IMR-90 (cell line): ENCODE measurements at regions not wholly inside any gene's neighbourhood (a gene's known extent, or its start where the extent isn't known, plus 50 kb on each side); places are given as distances from the start of the nearest gene placed in this dataset.

Experiments used
- ATAC-seq: fragments of 200-7000 bp; cut with Tn5 transposase; 2 replicates; pipeline ENCODE4 v1.9.1; 2020; ENCODE audit warnings: low read depth, mild to moderate bottlenecking, moderate library complexity
- BruUV-seq: library from RNA; stranded (reverse); fragments of 400-500 nt; replicated peaks from 2 replicates; lab custom pipeline; 2021; lab: Mats Ljungman, UMichigan
- CTCF ChIA-PET: fragments of 300-600 bp; formaldehyde crosslinking; extraction: SDS; loops from one replicate; lab custom pipeline; 2021; ENCODE audit warnings: antibody characterized with exemption; lab: Yijun Ruan, JAX
- POLR2A ChIA-PET: fragments of 300-600 bp; sonication (Branson Sonifier 250); formaldehyde crosslinking; loops from one replicate; lab custom pipeline; 2022; ENCODE audit warnings: antibody characterized with exemption; ENCODE audit not compliant: unreplicated experiment; lab: Charles Lee
- DNase-seq: peaks from one replicate; pipeline ENCODE4 v3.0.0; 2013
- H2AFZ ChIP-seq: replicated peaks from 2 replicates; pipeline ENCODE3; 2013; ENCODE audit warnings: low read length, mild to moderate bottlenecking; ENCODE audit not compliant: poor library complexity
- H2AK5ac ChIP-seq: 2 replicates; pipeline ENCODE4 v1.6.1; 2013; ENCODE audit warnings: low read depth, low read length, inconsistent platforms
- H2AK9ac ChIP-seq: replicated peaks from 2 replicates; pipeline ENCODE3; 2013; ENCODE audit warnings: mild to moderate bottlenecking, low read depth, low read length, moderate library complexity; ENCODE audit not compliant: poor library complexity
- H2BK120ac ChIP-seq: 2 replicates; pipeline ENCODE4 v1.6.1; 2013; ENCODE audit warnings: low read depth, low read length, inconsistent platforms
- H2BK15ac ChIP-seq: 3 replicates; pipeline ENCODE4 v1.6.1; 2013; ENCODE audit warnings: low read depth, low read length, inconsistent platforms
- H2BK20ac ChIP-seq: 2 replicates; pipeline ENCODE4 v1.6.1; 2013; ENCODE audit warnings: low read depth, mild to moderate bottlenecking, inconsistent platforms, low read length, moderate library complexity
- H2BK5ac ChIP-seq: 2 replicates; pipeline ENCODE4 v1.6.1; 2013; ENCODE audit warnings: mild to moderate bottlenecking, low read depth, low read length, inconsistent platforms; ENCODE audit not compliant: poor library complexity, severe bottlenecking
- H3K14ac ChIP-seq: replicated peaks from 2 replicates; pipeline ENCODE4 v1.6.1; 2013; ENCODE audit warnings: low read depth, low read length, inconsistent platforms
- H3K18ac ChIP-seq: 2 replicates; pipeline ENCODE4 v1.6.1; 2013; ENCODE audit warnings: low read depth, low read length, control low read depth
- H3K23ac ChIP-seq: 2 replicates; pipeline ENCODE4 v1.6.1; 2013; ENCODE audit warnings: low read depth, low read length, inconsistent platforms
- H3K27ac ChIP-seq: 2 replicates; pipeline ENCODE4 v1.5.1; 2013; ENCODE audit warnings: mild to moderate bottlenecking, control low read depth, low read length; ENCODE audit not compliant: insufficient read depth
- H3K27me3 ChIP-seq: 2 replicates; pipeline ENCODE4 v1.6.1; 2013; ENCODE audit warnings: low read length; ENCODE audit not compliant: control insufficient read depth, insufficient read depth
- H3K36me3 ChIP-seq: 2 replicates; pipeline ENCODE4 v1.6.1; 2013; ENCODE audit warnings: low read length, mixed read lengths; ENCODE audit not compliant: control insufficient read depth, insufficient read depth
- H3K4ac ChIP-seq: 2 replicates; pipeline ENCODE4 v1.6.1; 2013; ENCODE audit warnings: low read depth, low read length, inconsistent platforms
- H3K4me1 ChIP-seq: 2 replicates; pipeline ENCODE4 v1.6.1; 2013; ENCODE audit warnings: low read length, mixed read lengths; ENCODE audit not compliant: control insufficient read depth, insufficient read depth
- H3K4me2 ChIP-seq: 2 replicates; pipeline ENCODE4 v1.6.1; 2013; ENCODE audit warnings: low read depth, mild to moderate bottlenecking, control low read depth, low read length, moderate library complexity
- H3K4me3 ChIP-seq: 2 replicates; pipeline ENCODE4 v1.5.1; 2013; ENCODE audit warnings: low read depth, mild to moderate bottlenecking, control low read depth, low read length, moderate library complexity; ENCODE audit not compliant: insufficient read depth
- H3K56ac ChIP-seq: 2 replicates; pipeline ENCODE4 v1.6.1; 2013; ENCODE audit warnings: low read length, inconsistent platforms; ENCODE audit not compliant: insufficient read depth; ENCODE audit errors: extremely low read depth
- H3K79me1 ChIP-seq, 2 experiments: 2 replicates each; pipeline ENCODE4 v1.6.1; 2013; ENCODE audit warnings: low read length in 2 of 2, inconsistent platforms in 1 of 2, low read depth in 1 of 2
- H3K9ac ChIP-seq: 2 replicates; pipeline ENCODE4 v1.6.1; 2013; ENCODE audit warnings: low read depth, low read length, control low read depth
- H3K9me1 ChIP-seq: 2 replicates; pipeline ENCODE4 v1.6.1; 2013; ENCODE audit warnings: low read length, inconsistent platforms; ENCODE audit not compliant: insufficient read depth
- H3K9me3 ChIP-seq: 2 replicates; pipeline ENCODE4 v1.6.1; 2013; ENCODE audit warnings: low read length; ENCODE audit not compliant: control insufficient read depth, insufficient read depth
- H4K20me1 ChIP-seq: 2 replicates; pipeline ENCODE4 v1.6.1; 2013; ENCODE audit warnings: low read length, inconsistent platforms; ENCODE audit not compliant: insufficient read depth
- H4K5ac ChIP-seq: 2 replicates; pipeline ENCODE4 v1.6.1; 2013; ENCODE audit warnings: mild to moderate bottlenecking, low read depth, low read length, control low read depth
- H4K8ac ChIP-seq, 2 experiments: 2 replicates each; pipeline ENCODE4 v1.6.1; 2013; ENCODE audit warnings: low read depth in 2 of 2, low read length in 2 of 2, control low read depth in 1 of 2, inconsistent platforms in 1 of 2
- H4K91ac ChIP-seq: 2 replicates; pipeline ENCODE4 v1.6.1; 2013; ENCODE audit warnings: low read depth, low read length, inconsistent platforms; ENCODE audit not compliant: insufficient read depth
- BHLHE40 ChIP-seq: fragments of 150-350 bp; IDR thresholded peaks from 2 replicates; pipeline ENCODE4 v1.6.1; 2016; ENCODE audit warnings: mild to moderate bottlenecking, low read depth, low read length
- CEBPB ChIP-seq: IDR thresholded peaks from 2 replicates; pipeline ENCODE4 v1.6.1; 2012; ENCODE audit warnings: low read depth, low read length, improper control_type of control experiment
- CHD1 ChIP-seq: IDR thresholded peaks from 2 replicates; pipeline ENCODE4 v1.6.1; 2012; ENCODE audit warnings: low read depth, low read length, improper control_type of control experiment
- CTCF ChIP-seq: conservative IDR thresholded peaks from 2 replicates; pipeline ENCODE4 v1.5.1; 2012; ENCODE audit warnings: mild to moderate bottlenecking, low read depth, low read length, improper control_type of control experiment
- ELK1 ChIP-seq: fragments of 150-350 bp; IDR thresholded peaks from 2 replicates; pipeline ENCODE4 v1.6.1; 2016; ENCODE audit warnings: low read depth, mild to moderate bottlenecking, low read length, moderate library complexity, borderline replicate concordance
- FOS ChIP-seq: fragments of 150-350 bp; IDR thresholded peaks from 2 replicates; pipeline ENCODE4 v1.6.1; 2016; ENCODE audit warnings: low read depth, low read length
- MAFK ChIP-seq: IDR thresholded peaks from 2 replicates; pipeline ENCODE4 v1.6.1; 2012; ENCODE audit warnings: low read depth, low read length, improper control_type of control experiment
- MAZ ChIP-seq: IDR thresholded peaks from 2 replicates; pipeline ENCODE4 v1.6.1; 2012; ENCODE audit warnings: low read depth, mild to moderate bottlenecking, low read length, improper control_type of control experiment, moderate library complexity, borderline replicate concordance
- MXI1 ChIP-seq: IDR thresholded peaks from 2 replicates; pipeline ENCODE4 v1.6.1; 2012; ENCODE audit warnings: low read depth, mild to moderate bottlenecking, low read length, moderate library complexity, borderline replicate concordance
- NFE2L2 ChIP-seq: fragments of 150-350 bp; IDR thresholded peaks from 2 replicates; pipeline ENCODE4 v1.6.1; 2016; ENCODE audit warnings: low read depth, mild to moderate bottlenecking, low read length
- POLR2A ChIP-seq: IDR thresholded peaks from 2 replicates; pipeline ENCODE4 v1.6.1; 2012; ENCODE audit warnings: mild to moderate bottlenecking, low read depth, low read length
- RAD21 ChIP-seq: IDR thresholded peaks from 2 replicates; pipeline ENCODE4 v1.6.1; 2012; ENCODE audit warnings: low read length, improper control_type of control experiment
- RCOR1 ChIP-seq: IDR thresholded peaks from 2 replicates; pipeline ENCODE4 v1.6.1; 2012; ENCODE audit warnings: mild to moderate bottlenecking, low read length, improper control_type of control experiment; ENCODE audit not compliant: insufficient replicate concordance
- RFX5 ChIP-seq: IDR thresholded peaks from 2 replicates; pipeline ENCODE4 v1.8.0; 2012; ENCODE audit warnings: low read depth, mild to moderate bottlenecking, low read length, moderate library complexity
- SMC3 ChIP-seq: fragments of 150-350 bp; IDR thresholded peaks from 2 replicates; pipeline ENCODE4 v1.6.1; 2016; ENCODE audit warnings: low read depth, mild to moderate bottlenecking, antibody characterized with exemption, low read length, moderate library complexity
- USF2 ChIP-seq: fragments of 150-350 bp; IDR thresholded peaks from 2 replicates; pipeline ENCODE4 v1.6.1; 2017; ENCODE audit warnings: mild to moderate bottlenecking, antibody characterized with exemption, low read length, low read depth
- WGBS, 2 experiments: methylation state at CpG; one replicate each; pipeline versions ENCODE4 v1.1.5 to v1.1.7; 2013; ENCODE audit warnings: missing lambda C conversion rate in 2 of 2; ENCODE audit not compliant: insufficient read length in 1 of 2; ENCODE audit errors: extremely low coverage in 2 of 2; 5-methylcytosine and 5-hydroxymethylcytosine counted together
- dilution Hi-C: fragments of 300-500 bp; cut with HindIII; formaldehyde crosslinking; loops from one replicate; pipeline ENCODE4 v1.14.3; 2018; ENCODE audit warnings: low sequenced_read_pairs; ENCODE audit not compliant: unreplicated experiment
- in situ Hi-C: fragments of 300-500 bp; cut with MboI; formaldehyde crosslinking; loops from 3 replicates; pipeline ENCODE4 v1.14.3; 2019; ENCODE audit warnings: low sequenced_read_pairs, inconsistent platforms, mixed read lengths
- intact Hi-C: fragments of 100-400 bp; cut with micrococcal nuclease; formaldehyde crosslinking; loops from 2 replicates; pipeline ENCODE4 v1.10.0; 2022

GRCh38 chr5:158398360-158399201 is 539.6 kb upstream of the CLINT1 start:
- in situ Hi-C loops: no loop called here
- no TSS peak for BruUV-seq
- ChIA-PET POLR2A (no interaction called here), CTCF (no interaction called here)
- H3K9ac ChIP-seq: no peak overlapping the region
- no peak overlapping the region for H2BK15ac ChIP-seq
- no peaks in the 10 kb centered on the region for H3K4me1 ChIP-seq
- no peak overlapping the region for H4K91ac ChIP-seq
- no peak overlapping the region for H2BK120ac ChIP-seq
- peaks cover 2% of the 10 kb centered on the region; the same call in 1 of the 2 replicates for H3K9me3 ChIP-seq
- dilution Hi-C loops: no loop called here
- no peak for DNase-seq
- H3K27ac ChIP-seq: no peak overlapping the region
- H2BK20ac ChIP-seq: no peak overlapping the region
- H3K18ac ChIP-seq: no peak overlapping the region
- intact Hi-C loops: no loop called here
- ATAC-seq: no peak
- H2AFZ ChIP-seq: no peak overlapping the region
- H3K36me3 ChIP-seq: no peaks in the 10 kb centered on the region
- no peak overlapping the region for H3K4ac ChIP-seq
- H3K14ac ChIP-seq: no peak overlapping the region
- no peaks in the 10 kb centered on the region for H4K20me1 ChIP-seq
- TF ChIP-seq FOS (no peak), CHD1 (no peak), CTCF (no peak), SMC3 (no peak), MAZ (no peak), MAFK (no peak), ELK1 (no peak), BHLHE40 (no peak), POLR2A (no peak), CEBPB (no peak), RAD21 (no peak), USF2 (no peak), NFE2L2 (no peak), RFX5 (no peak), MXI1 (no peak), RCOR1 (no peak)
- no peak overlapping the region for H4K8ac ChIP-seq
- H2AK9ac ChIP-seq: no peak overlapping the region
- no peak overlapping the region for H2BK5ac ChIP-seq
- no peak overlapping the region for H3K4me2 ChIP-seq
- no CpG with 5 or more reads among the region's 6 CpGs for WGBS, 2 experiments
- H3K56ac ChIP-seq: no peak overlapping the region
- H3K4me3 ChIP-seq: no peak overlapping the region
- H3K23ac ChIP-seq: no peak overlapping the region
- no peaks in the 10 kb centered on the region for H3K79me1 ChIP-seq
- H3K9me1 ChIP-seq: no peaks in the 10 kb centered on the region
- H4K5ac ChIP-seq: no peak overlapping the region
- no peak overlapping the region for H2AK5ac ChIP-seq
- peaks cover 4% of the 10 kb centered on the region for H3K27me3 ChIP-seq
